PC-9 (cell line): ENCODE measurements at regions not wholly inside any gene's neighbourhood (a gene's known extent, or its start where the extent isn't known, plus 50 kb on each side); places are given as distances from the start of the nearest gene placed in this dataset.

Source experiments
- BruUV-seq: library from RNA; stranded (reverse); fragments of 400-500 nt; replicated peaks from 2 replicates; lab custom pipeline; 2021; lab: Mats Ljungman, UMichigan
- CTCF ChIA-PET: fragments of 300-600 bp; sonication (Branson Sonifier 250); formaldehyde crosslinking; loops from one replicate; lab custom pipeline; 2022; ENCODE audit warnings: antibody characterized with exemption; lab: Charles Lee
- POLR2A ChIA-PET: fragments of 300-600 bp; sonication (Branson Sonifier 250); formaldehyde crosslinking; loops from one replicate; lab custom pipeline; 2022; ENCODE audit warnings: antibody characterized with exemption; ENCODE audit not compliant: unreplicated experiment; lab: Charles Lee
- DNase-seq, 2 experiments: peaks; one replicate each; pipeline versions ENCODE4 v3.0.0 to v3.0.0-alpha.2; 2015 to 2022; ENCODE audit warnings: mixed read lengths in 1 of 2
- H2AFZ ChIP-seq: fragments of 200-600 bp; sonication (generic); 2 replicates; pipeline ENCODE4 v1.8.1; 2017; ENCODE audit warnings: antibody characterized with exemption
- H3F3A ChIP-seq: fragments of 200-600 bp; sonication (generic); 2 replicates; pipeline ENCODE4 v1.8.1; 2017; ENCODE audit warnings: antibody characterized with exemption, mild to moderate bottlenecking, low read depth; ENCODE audit not compliant: insufficient read depth
- H3K27ac ChIP-seq: fragments of 200-600 bp; sonication (generic); 2 replicates; pipeline ENCODE4 v1.6.1; 2016; ENCODE audit warnings: mixed run types
- H3K27me3 ChIP-seq: fragments of 200-600 bp; sonication (generic); 2 replicates; pipeline ENCODE4 v1.6.1; 2016; ENCODE audit warnings: low read depth, mixed run types; ENCODE audit not compliant: insufficient read depth
- H3K36me3 ChIP-seq: fragments of 200-600 bp; sonication (generic); 2 replicates; pipeline ENCODE4 v1.6.1; 2016; ENCODE audit warnings: low read depth, mixed run types
- H3K4me1 ChIP-seq: fragments of 200-600 bp; sonication (generic); replicated peaks from 2 replicates; pipeline ENCODE4 v1.6.1; 2016; ENCODE audit warnings: mixed run types; ENCODE audit not compliant: insufficient read depth
- H3K4me2 ChIP-seq: fragments of 200-600 bp; sonication (generic); 2 replicates; pipeline ENCODE4 v1.6.1; 2017; ENCODE audit warnings: mixed run types
- H3K4me3 ChIP-seq: fragments of 200-600 bp; sonication (generic); 2 replicates; pipeline ENCODE4 v1.6.1; 2016; ENCODE audit warnings: mixed run types
- H3K79me2 ChIP-seq: fragments of 200-600 bp; sonication (generic); 2 replicates; pipeline ENCODE4 v1.6.1; 2017; ENCODE audit warnings: low read depth, mixed run types
- H3K9me2 ChIP-seq: fragments of 200-600 bp; sonication (generic); 2 replicates; pipeline ENCODE4 v1.8.1; 2017; ENCODE audit warnings: mild to moderate bottlenecking; ENCODE audit not compliant: insufficient read depth
- H3K9me3 ChIP-seq: fragments of 200-600 bp; sonication (generic); 2 replicates; pipeline ENCODE4 v1.8.1; 2016; ENCODE audit warnings: low read depth; ENCODE audit not compliant: insufficient read depth
- H4K20me1 ChIP-seq: fragments of 200-600 bp; sonication (generic); 2 replicates; pipeline ENCODE4 v1.8.1; 2017; ENCODE audit not compliant: insufficient read depth
- EZH2 ChIP-seq: fragments of 200-600 bp; sonication (generic); IDR thresholded peaks from 2 replicates; pipeline ENCODE4 v1.8.0; 2017; ENCODE audit warnings: antibody characterized with exemption, low read depth
- intact Hi-C: fragments of 100-400 bp; cut with micrococcal nuclease; formaldehyde crosslinking; loops from one replicate; pipeline ENCODE4 v1.10.0; 2022; ENCODE audit not compliant: unreplicated experiment
- TF ChIP-seq, protein P1 (sequence below): fragments of 200-600 bp; sonication (generic); conservative IDR thresholded peaks from 2 replicates; pipeline ENCODE4 v1.6.1; 2017; ENCODE audit warnings: mixed run types, antibody characterized with exemption, mild to moderate bottlenecking, moderate library complexity

DNA sequence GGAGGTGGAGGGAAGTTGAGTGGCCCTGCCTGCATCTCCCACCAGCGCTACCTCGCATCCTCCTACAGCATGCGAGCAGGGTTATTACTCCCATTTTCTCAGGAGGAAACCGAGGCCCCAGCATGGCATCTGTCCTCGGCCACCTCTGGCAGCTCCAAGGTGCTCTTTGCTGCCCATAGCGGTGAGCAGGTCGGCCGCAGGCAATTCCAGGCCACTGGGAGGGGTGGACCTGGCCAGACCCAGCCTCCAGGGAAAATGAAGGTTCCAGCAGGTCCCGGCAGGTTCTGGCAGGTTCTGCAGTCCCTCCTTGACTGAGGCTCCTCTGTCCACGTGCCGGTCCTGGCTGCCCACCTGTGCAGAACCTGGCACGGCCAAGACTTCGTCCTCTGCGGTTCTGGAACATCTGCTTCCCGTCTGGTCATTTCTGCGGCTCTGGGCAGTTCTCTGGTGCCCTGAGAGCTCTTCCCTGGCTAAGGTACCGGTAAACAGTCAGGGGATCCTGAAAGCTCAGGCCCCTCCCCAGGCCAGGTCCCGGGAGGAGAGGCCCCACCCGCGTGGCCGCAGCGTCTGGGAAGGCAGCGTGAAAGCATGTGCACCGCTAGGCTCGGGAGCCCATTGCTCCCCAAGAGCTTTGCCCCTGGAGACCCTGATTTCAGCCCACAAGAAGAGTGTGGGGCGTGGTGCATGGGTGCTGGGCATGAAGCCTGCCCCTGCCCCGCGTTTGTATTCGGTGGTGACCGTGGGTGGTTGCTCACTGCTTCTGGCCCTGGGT, 112.0 kb upstream of the ADRA2C start:
- H3K36me3 ChIP-seq, result no peaks in the 10 kb centered on the region
- intact Hi-C loops, result no loop called here
- POLR2A ChIA-PET, result no interaction called here

DNA sequence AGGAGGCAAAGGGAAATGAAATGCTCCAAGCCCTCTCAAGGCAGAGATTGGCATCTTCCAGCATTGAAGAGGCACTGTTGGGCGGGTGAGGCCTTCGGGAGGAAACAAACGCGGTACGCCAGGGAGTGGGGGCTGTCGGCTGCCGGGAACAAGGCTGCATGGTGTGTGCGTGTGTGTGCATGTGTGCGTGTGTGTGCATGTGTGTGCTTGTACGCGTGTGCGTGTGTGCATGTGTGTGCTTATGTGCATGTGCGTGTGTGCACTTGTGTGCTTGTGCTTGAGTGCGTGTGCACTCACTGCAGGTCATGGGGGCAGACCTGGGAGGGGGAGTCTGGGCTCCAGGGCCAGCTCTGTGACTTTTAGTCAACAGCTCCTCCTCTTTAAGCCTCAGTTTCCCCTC, 113.6 kb upstream of the ADRA2C start:
- H3K27me3 ChIP-seq, result peaks cover 99% of the 10 kb centered on the region
- H3K4me3 ChIP-seq, result no peak overlapping the region
- no peaks in the 10 kb centered on the region for H3F3A ChIP-seq
- no peaks in the 10 kb centered on the region for H3K4me1 ChIP-seq
- no peaks in the 10 kb centered on the region for H3K9me2 ChIP-seq
- H3K36me3 ChIP-seq, result no peaks in the 10 kb centered on the region
- intact Hi-C loops, result no loop called here
- H2AFZ ChIP-seq, result no peak overlapping the region
- no peaks in the 10 kb centered on the region for H4K20me1 ChIP-seq
- no peaks in the 10 kb centered on the region for H3K9me3 ChIP-seq
- CTCF ChIA-PET, result no interaction called here
- POLR2A ChIA-PET, result no interaction called here
- no peak for DNase-seq
- no peak overlapping the region for H3K4me2 ChIP-seq
- no peak overlapping the region for H3K27ac ChIP-seq
- TF ChIP-seq, protein P1, sequence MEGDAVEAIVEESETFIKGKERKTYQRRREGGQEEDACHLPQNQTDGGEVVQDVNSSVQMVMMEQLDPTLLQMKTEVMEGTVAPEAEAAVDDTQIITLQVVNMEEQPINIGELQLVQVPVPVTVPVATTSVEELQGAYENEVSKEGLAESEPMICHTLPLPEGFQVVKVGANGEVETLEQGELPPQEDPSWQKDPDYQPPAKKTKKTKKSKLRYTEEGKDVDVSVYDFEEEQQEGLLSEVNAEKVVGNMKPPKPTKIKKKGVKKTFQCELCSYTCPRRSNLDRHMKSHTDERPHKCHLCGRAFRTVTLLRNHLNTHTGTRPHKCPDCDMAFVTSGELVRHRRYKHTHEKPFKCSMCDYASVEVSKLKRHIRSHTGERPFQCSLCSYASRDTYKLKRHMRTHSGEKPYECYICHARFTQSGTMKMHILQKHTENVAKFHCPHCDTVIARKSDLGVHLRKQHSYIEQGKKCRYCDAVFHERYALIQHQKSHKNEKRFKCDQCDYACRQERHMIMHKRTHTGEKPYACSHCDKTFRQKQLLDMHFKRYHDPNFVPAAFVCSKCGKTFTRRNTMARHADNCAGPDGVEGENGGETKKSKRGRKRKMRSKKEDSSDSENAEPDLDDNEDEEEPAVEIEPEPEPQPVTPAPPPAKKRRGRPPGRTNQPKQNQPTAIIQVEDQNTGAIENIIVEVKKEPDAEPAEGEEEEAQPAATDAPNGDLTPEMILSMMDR, result no peak
- TF ChIP-seq EZH2, result no peak
- no peaks in the 10 kb centered on the region for H3K79me2 ChIP-seq
- BruUV-seq, result no TSS peak

More for the DNA sequence above, 112.0 kb upstream of the ADRA2C start:
- no peaks in the 10 kb centered on the region for H4K20me1 ChIP-seq
- no peaks in the 10 kb centered on the region for H3K4me1 ChIP-seq
- no peaks in the 10 kb centered on the region for H3K79me2 ChIP-seq
- DNase-seq, result no peak
- TF ChIP-seq, protein P1, result no peak
- H3K27me3 ChIP-seq, result peaks cover 99% of the 10 kb centered on the region
- no peaks in the 10 kb centered on the region for H3K9me2 ChIP-seq
- H3K4me3 ChIP-seq, result no peak overlapping the region
- H3K9me3 ChIP-seq, result no peaks in the 10 kb centered on the region
- H3F3A ChIP-seq, result no peaks in the 10 kb centered on the region
- BruUV-seq, result no TSS peak
- H3K4me2 ChIP-seq, result no peak overlapping the region
- H2AFZ ChIP-seq, result no peak overlapping the region
- H3K27ac ChIP-seq, result no peak overlapping the region
- CTCF ChIA-PET, result no interaction called here

DNA sequence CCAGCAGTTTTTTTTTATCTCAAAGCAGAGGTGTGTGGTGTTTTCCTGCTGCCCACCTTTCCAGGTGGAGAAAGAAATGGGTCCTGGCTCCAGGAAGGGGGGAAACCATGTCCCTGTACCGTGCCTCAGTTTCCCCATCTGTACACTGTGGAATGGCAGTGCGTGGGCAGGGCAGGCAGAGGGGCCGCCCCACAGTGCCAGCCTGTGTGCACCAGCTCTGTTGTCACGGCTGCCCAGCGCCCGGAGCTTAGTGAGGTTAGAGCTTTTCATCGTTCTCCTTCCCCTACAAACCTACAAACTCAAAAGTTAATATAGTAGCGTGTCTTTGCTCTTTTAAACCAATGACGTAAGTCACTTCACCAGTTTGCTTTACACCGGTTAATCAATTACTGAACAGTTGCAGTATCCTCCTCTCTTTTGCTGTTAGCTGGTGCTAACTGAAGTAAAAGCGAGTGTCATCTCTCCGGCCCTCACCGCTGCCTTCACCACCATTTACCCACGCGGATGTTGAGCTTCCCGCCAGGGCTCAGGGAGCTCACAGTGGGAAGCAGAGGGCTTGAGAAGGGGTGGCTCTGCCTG, 114.8 kb upstream of the ADRA2C start:
- POLR2A ChIA-PET, result no interaction called here

More for the DNA sequence above, 114.8 kb upstream of the ADRA2C start:
- no peak for TF ChIP-seq EZH2
- TF ChIP-seq, protein P1, result no peak
- Histone ChIP-seq H2AFZ (no peak overlapping the region), H3K9me3 (no peaks in the 10 kb centered on the region), H3K4me2 (no peak overlapping the region), H3K9me2 (no peaks in the 10 kb centered on the region), H3K4me1 (no peaks in the 10 kb centered on the region), H3K4me3 (no peak overlapping the region), H4K20me1 (no peaks in the 10 kb centered on the region), H3K27ac (no peak overlapping the region), H3K27me3 (peaks cover 95% of the 10 kb centered on the region), H3K36me3 (no peaks in the 10 kb centered on the region), H3K79me2 (no peaks in the 10 kb centered on the region), H3F3A (no peaks in the 10 kb centered on the region)
- CTCF ChIA-PET, result no interaction called here
- BruUV-seq, result no TSS peak
- intact Hi-C loops, result no loop called here
- DNase-seq, result no peak
